Epidermal melanocyte (primary cell): ENCODE measurements at regions not wholly inside any gene's neighbourhood (a gene's known extent, or its start where the extent isn't known, plus 50 kb on each side); places are given as distances from the start of the nearest gene placed in this dataset.

Experiments
- DNase-seq: peaks from one replicate; pipeline ENCODE4 v3.0.0; 2011; ENCODE audit warnings: low spot score; ENCODE audit not compliant: insufficient read length

DNA sequence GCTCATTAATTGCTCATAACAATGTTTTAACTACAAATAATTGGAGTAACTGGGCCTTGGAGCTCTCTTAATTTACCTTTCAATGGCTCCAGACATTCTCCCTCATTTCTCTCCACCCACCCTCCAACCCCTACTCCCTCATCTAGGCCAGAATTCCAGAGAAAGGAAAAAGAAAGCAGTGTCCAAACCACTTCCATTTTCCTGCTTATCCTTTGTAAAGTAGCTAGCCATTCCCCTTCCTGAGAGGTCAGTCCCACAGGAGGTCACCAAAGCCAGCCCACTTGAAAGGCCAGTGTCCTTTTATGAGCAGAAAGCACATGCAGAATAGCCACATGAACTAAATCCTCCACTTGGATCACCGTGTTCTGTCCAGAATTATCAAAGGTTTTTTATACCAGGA, 404.8 kb upstream of the FAT3 start:
- DNase-seq, result no peak

- no peak for DNase-seq
Measured at GRCh38 chr11:91819195-91819594, 405.4 kb upstream of the FAT3 start.

- no peak for DNase-seq
Measured at GRCh38 chr11:91817996-91818395, 406.6 kb upstream of the FAT3 start.

GRCh38 chr11:91813263-91813662, 411.4 kb upstream of the FAT3 start:
- no peak for DNase-seq

DNA sequence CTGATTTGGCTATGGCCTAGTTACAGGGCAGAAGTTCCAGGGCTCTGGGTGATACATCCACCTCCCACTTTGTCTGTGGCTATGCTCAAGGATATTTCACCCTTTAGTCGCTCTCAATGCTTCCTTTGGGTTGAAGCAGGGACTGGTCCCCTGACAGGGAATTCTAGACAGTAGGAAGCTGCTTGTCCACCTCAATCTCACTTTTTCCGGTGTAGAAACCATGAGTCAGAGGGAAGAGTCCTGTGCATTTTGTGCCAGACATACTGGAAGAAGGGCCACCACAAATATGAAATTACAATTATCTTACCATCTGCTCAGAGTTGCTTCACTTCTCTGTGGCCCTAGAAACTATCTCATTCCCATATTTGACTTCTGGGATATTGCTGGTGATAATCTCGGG, 413.7 kb upstream of the FAT3 start:
- DNase-seq, result no peak

DNA sequence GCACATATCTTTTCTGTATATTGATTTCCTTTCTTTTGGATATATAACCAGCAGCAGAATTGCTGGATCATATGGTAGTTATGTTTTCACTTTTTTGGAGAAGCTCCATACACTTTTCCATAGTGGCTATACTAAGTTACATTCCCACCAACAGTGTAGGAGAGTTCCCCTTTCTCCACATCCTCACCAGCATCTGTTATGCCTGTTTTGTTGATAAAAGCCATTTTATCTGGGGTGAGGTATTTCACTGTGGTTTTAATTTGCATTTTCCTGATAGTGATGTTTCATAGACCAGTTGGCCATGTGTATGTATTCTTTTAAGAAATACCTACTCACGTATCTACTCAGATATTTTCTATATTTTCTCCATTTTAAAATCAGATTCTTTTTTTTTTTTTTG, 419.3 kb upstream of the FAT3 start:
- DNase-seq, result no peak

DNA sequence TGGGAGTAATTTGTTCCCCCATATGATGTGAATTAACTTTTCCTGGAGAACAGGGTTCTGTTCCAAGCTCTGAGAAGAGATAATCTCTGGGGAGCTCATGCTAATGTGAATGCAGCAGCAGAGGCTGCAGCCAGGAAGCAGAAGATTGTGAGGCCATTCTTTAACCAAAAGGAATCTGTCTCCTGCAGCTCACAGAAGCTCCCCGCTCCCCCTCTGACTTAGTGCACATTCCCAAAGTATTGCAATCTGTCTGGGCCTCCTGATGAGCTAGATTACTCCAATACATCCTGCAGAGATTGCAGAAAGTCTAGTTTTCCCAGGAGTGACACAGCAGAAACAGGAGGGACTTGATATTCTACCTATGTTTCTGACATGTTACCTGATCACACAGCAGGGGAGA, 420.6 kb upstream of the FAT3 start:
- no peak for DNase-seq

GRCh38 chr11:91802475-91802874, 422.1 kb upstream of the FAT3 start:
- DNase-seq, result no peak

GRCh38 chr11:91800208-91800914, 424.3 kb upstream of the FAT3 start:
- DNase-seq, result no peak

- DNase-seq, result no peak
Measured at GRCh38 chr11:91798240-91798639, 426.4 kb upstream of the FAT3 start.

GRCh38 chr11:91796999-91797398, 427.6 kb upstream of the FAT3 start:
- no peak for DNase-seq

- DNase-seq, result no peak
Measured at GRCh38 chr11:91795139-91795887, 429.3 kb upstream of the FAT3 start.

DNA sequence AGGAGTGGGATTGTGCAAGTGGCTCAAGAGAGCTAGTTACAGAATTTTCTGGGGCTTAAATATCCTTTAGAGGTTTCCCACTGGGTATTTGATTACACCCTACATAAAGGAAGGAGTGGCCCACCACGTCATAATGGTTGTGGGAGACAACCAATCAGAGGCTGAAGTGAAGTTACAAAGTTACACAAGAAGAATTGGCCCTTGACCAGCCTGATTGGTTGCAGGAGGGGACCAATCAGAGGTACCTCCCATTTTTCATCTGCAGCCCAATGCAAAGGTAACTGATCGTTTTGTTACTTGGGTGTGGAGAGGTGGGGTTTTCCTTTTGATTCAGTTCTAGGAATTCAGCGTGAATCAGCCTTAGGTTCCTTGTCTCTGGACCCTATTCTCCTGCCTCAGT, 430.5 kb upstream of the FAT3 start:
- DNase-seq, result no peak

- DNase-seq, result no peak
Measured at GRCh38 chr11:91792779-91793262, 431.8 kb upstream of the FAT3 start.

DNA sequence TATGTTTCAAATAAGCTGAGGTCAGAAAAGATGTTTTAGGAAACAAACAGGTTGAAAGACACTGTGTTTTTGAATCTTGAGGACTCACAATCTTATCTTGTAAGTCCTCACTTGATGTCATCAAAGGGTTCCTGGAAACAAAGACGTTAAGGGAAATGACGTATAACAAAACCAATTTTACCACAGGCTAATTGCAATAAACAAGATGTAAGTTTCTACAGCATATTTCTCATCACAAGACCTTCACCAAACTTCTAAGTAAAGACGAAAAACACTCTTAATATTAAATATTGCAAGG, 433.5 kb upstream of the FAT3 start:
- DNase-seq, result no peak

DNA sequence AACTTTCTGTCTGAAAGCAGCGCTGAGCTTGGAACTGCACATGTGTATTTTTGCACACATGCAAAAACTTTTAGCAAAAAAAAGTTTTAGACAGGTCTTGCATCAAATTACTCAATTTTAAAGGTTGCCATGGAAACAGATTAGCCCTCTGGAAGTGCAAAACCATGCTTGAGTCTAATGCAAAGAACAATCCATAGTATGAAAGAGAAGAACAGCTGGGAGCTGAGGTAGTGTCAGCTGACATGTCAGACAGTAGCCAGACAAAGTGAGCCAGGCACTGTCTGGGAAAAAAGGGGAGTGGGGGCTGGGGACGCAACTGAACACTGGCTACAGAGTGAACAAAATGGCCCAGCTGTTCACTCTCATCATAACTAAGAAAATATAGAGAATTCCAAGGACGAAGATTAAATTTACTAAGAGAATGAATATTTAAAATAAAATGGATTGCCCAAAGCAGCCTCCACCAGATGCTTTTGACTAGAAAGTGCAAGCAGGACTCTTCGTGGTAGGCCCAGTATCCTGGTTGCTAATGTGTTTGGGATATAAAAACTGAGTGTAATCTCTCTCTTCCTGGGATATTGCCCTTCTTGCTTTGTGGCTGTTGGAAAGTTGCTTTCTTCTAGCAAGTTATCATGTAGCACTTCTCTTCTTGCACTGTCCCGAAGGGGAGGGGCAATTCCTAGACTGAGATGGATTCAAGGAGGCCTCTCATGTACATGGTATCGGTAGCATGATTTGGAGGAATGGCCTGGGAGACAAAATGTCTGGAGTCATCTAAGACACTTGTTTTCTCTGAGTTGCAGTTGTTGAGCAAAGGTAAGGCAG, 434.1 kb upstream of the FAT3 start:
- no peak for DNase-seq

- DNase-seq, result no peak
Measured at GRCh38 chr11:91788764-91789163, 435.9 kb upstream of the FAT3 start.

DNA sequence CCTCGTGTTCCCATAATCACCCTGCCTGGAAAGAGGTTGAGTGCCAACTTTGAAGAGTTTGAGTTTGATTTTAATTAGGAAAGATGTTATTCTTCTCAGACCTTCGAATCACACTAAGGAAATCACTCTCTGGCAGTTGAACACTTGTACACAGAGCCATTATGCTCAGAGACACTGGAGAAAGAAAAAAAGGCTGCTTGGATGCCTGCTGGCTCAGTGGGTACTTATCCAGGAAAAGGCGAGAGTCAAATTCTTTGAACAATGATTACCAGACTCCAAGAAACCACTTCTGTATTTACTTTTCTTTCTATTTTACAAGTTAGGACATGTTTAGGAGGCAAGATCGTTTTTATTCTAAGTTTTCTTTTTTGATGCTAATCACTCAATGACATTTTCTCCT, 438.5 kb upstream of the FAT3 start:
- no peak for DNase-seq

DNA sequence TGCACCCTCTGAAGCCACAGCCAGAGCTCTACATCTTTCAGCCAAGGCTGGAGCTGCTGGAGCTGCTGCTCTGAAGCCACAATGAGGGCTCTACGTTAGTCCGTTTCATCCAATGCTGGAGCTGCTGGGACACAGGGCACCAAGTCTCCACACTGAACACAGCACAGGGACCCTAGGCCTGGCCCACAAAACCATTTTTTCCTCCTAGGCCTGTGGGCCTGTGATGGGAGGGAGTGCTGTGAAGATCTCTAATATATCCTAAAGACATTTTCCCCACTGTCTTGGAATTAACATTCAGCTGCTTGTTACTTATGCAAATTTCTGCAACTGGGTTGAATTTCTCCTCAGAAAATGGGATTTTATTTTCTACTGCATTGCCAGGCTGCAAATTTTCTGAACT, 441.4 kb upstream of the FAT3 start:
- DNase-seq, result no peak

DNA sequence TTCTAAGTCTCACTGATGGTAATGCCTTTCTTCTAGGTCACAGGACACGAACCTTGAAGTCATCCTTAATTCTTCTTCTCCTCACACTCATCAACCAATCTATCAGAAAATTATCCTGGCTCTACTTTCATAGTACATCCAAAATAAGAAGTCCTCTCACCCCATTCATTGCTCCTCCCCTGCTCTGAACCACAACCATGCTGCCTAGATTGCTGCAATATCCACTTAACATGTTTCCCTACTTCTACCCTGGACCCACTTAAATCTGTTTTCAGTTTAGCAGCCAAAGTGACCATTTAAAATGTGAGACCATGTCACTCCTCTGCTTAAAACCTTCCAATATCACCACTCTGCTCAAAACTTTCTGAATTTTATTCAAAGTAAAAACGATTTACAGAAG, 445.9 kb upstream of the FAT3 start:
- no peak for DNase-seq

GRCh38 chr11:91776655-91777054, 448.0 kb upstream of the FAT3 start:
- no peak for DNase-seq

DNA sequence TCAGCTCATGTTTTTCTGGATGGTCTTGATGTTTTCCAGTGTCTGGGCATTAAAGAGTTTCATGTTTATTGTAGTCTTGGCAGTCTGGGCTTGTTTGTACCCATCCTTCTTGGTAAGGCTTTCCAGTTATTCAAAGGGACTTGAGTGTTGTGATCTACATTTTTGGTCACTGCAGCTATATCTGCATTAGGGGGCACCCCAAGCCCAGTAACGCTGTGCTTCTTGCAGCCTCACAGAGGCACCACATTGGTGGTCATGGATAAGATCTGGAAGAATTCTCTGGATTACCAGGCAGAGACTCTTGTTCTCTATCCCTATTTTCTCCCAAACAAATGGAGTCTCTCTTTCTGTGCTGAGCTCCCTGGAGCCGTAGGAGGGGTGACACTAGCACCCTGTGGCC, 451.5 kb upstream of the FAT3 start:
- no peak for DNase-seq
